Hepatocyte (in vitro differentiated cells): ENCODE measurements at regions not wholly inside any gene's neighbourhood (a gene's known extent, or its start where the extent isn't known, plus 50 kb on each side); places are given as distances from the start of the nearest gene placed in this dataset.
"Not testable (repeated sequence)": the region's sequence is repeated elsewhere in the genome, so short reads cannot be mapped to it uniquely, and the experiment has no call there.

Experiments used
- DNase-seq: peaks from one replicate; pipeline ENCODE4 v3.0.0-alpha.2; 2016; ENCODE audit warnings: low spot score
- H2AFZ ChIP-seq: fragments of 200-600 bp; sonication (generic); 2 replicates; pipeline ENCODE4 v1.6.0; 2016; ENCODE audit warnings: antibody characterized with exemption, mild to moderate bottlenecking
- H3K27ac ChIP-seq: fragments of 200-600 bp; sonication (generic); 2 replicates; pipeline ENCODE4 v1.5.1; 2016; ENCODE audit warnings: mild to moderate bottlenecking
- H3K27me3 ChIP-seq: fragments of 200-600 bp; sonication (generic); 2 replicates; pipeline ENCODE4 v1.6.1; 2016
- H3K36me3 ChIP-seq: fragments of 200-600 bp; sonication (generic); replicated peaks from 2 replicates; pipeline ENCODE4 v1.5.1; 2016; ENCODE audit warnings: low read depth; ENCODE audit not compliant: insufficient read depth
- H3K4me1 ChIP-seq: fragments of 200-600 bp; sonication (generic); 2 replicates; pipeline ENCODE4 v1.5.1; 2016; ENCODE audit warnings: mild to moderate bottlenecking, moderate library complexity; ENCODE audit not compliant: insufficient read depth
- H3K4me2 ChIP-seq: fragments of 200-600 bp; sonication (generic); 2 replicates; pipeline ENCODE4 v1.6.0; 2016
- H3K4me3 ChIP-seq: fragments of 200-600 bp; sonication (generic); 2 replicates; pipeline ENCODE4 v1.5.1; 2016; ENCODE audit warnings: mild to moderate bottlenecking
- H3K79me2 ChIP-seq: fragments of 200-600 bp; sonication (generic); 2 replicates; pipeline ENCODE4 v1.6.0; 2017; ENCODE audit warnings: mild to moderate bottlenecking
- H3K9me2 ChIP-seq: fragments of 200-600 bp; sonication (generic); replicated peaks from 2 replicates; pipeline ENCODE4 v1.6.0; 2017; ENCODE audit warnings: mild to moderate bottlenecking; ENCODE audit not compliant: insufficient read depth
- H3K9me3 ChIP-seq: fragments of 200-600 bp; sonication (generic); 2 replicates; pipeline ENCODE4 v1.5.1; 2016; ENCODE audit warnings: low read depth, mild to moderate bottlenecking
- H4K20me1 ChIP-seq: fragments of 200-600 bp; sonication (generic); 2 replicates; pipeline ENCODE4 v1.6.0; 2016; ENCODE audit warnings: mild to moderate bottlenecking; ENCODE audit not compliant: insufficient read depth, poor library complexity, severe bottlenecking
- EZH2 ChIP-seq: fragments of 200-600 bp; sonication (generic); IDR thresholded peaks from 2 replicates; pipeline ENCODE4 v1.6.1; 2016; ENCODE audit warnings: antibody characterized with exemption, mild to moderate bottlenecking, borderline replicate concordance
- EZH2phosphoT487 ChIP-seq: fragments of 200-600 bp; sonication (generic); IDR thresholded peaks from one replicate; pipeline ENCODE4 v1.6.1; 2018; ENCODE audit warnings: antibody characterized with exemption, mild to moderate bottlenecking, low read depth, moderate library complexity; ENCODE audit not compliant: unreplicated experiment, severe bottlenecking
- WGBS: methylation state at CpG from one replicate; pipeline ENCODE4 v1.1.6; 2016; ENCODE audit warnings: low lambda C conversion rate; ENCODE audit errors: missing lambda C conversion rate; 5-methylcytosine and 5-hydroxymethylcytosine counted together
- TF ChIP-seq, protein P1 (sequence below): fragments of 200-600 bp; sonication (generic); IDR thresholded peaks from 2 replicates; pipeline ENCODE4 v1.5.1; 2016; ENCODE audit warnings: antibody characterized with exemption, mild to moderate bottlenecking; ENCODE audit not compliant: poor library complexity

- no peak overlapping the region for H3K27ac ChIP-seq
- no peaks in the 10 kb centered on the region for H3K4me1 ChIP-seq
- H3K9me3 ChIP-seq = no peaks in the 10 kb centered on the region
- 74% methylated on average over 2 of the region's 2 CpGs for WGBS
- no peaks in the 10 kb centered on the region for H3K36me3 ChIP-seq
- no peak for TF ChIP-seq EZH2
- TF ChIP-seq, protein P1, sequence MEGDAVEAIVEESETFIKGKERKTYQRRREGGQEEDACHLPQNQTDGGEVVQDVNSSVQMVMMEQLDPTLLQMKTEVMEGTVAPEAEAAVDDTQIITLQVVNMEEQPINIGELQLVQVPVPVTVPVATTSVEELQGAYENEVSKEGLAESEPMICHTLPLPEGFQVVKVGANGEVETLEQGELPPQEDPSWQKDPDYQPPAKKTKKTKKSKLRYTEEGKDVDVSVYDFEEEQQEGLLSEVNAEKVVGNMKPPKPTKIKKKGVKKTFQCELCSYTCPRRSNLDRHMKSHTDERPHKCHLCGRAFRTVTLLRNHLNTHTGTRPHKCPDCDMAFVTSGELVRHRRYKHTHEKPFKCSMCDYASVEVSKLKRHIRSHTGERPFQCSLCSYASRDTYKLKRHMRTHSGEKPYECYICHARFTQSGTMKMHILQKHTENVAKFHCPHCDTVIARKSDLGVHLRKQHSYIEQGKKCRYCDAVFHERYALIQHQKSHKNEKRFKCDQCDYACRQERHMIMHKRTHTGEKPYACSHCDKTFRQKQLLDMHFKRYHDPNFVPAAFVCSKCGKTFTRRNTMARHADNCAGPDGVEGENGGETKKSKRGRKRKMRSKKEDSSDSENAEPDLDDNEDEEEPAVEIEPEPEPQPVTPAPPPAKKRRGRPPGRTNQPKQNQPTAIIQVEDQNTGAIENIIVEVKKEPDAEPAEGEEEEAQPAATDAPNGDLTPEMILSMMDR = no peak
- no peak for TF ChIP-seq EZH2phosphoT487
- no peaks in the 10 kb centered on the region for H4K20me1 ChIP-seq
- no peak for DNase-seq
- H2AFZ ChIP-seq = no peak overlapping the region
- no peak overlapping the region for H3K4me2 ChIP-seq
- H3K9me2 ChIP-seq = no peaks in the 10 kb centered on the region
- no peaks in the 10 kb centered on the region for H3K27me3 ChIP-seq
- no peak overlapping the region for H3K4me3 ChIP-seq
- H3K79me2 ChIP-seq = no peaks in the 10 kb centered on the region
These were observed 460.5 kb downstream of the TMEM121 start for GRCh38 chr14:105986894-105987284.

DNA sequence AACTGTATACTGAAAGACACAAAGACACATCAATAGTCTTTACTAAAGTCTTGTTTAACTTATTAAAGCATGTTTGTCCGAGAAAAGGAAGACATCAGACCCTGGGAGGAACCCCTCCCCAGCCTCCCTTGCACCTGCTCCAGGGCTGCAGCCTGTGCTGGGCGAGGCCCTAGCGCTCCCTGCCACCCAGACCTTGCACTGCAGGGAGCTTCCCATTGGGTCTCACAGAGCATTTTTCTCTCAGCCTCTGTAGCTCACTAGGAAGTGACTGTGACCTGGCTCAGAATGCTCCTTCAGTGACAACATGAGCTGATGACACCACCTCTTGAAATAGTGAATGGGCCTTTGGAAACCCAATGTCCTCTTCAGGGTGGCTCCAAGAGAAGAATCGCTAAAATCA lies 461.2 kb downstream of the TMEM121 start:
- H3K4me2 ChIP-seq = no peak overlapping the region
- H3K9me2 ChIP-seq = no peaks in the 10 kb centered on the region

DNA sequence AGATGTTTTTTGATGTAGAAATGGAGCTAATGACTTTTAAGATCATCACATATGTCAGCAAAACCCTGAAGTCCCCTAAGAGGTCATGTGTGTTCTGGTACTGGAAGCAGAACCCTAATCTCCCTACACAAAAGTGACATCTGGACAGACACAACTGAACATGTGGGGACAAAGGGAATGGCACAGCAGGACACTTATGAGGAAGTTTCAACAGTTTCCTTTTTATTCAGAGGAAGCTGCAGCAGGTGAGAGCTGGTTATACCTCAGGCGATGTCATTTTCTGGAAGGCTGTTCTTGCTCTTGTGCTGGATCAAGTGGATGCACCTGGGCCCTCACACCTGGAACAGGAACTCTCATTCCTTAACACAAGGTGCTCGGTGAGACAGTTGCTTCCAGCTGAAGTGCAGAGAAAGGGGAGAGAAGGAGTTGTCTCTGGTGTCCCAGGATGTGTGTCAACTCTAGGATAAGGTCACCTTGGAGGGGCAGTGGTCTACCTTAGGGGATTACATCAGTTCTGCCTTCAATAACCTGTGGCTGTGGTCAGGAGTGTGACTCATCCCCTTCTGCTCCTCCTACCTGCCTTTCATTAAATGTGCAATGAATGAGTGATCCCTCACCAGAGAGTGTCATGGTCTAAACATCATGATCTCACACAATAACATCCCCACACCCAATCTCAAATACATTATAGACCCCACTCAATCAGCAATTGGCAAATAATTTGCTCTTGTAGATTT lies 463.4 kb downstream of the TMEM121 start:
- no peak overlapping the region for H3K4me3 ChIP-seq
- no peaks in the 10 kb centered on the region for H4K20me1 ChIP-seq
- H3K4me1 ChIP-seq = no peaks in the 10 kb centered on the region
- 61% methylated on average over 2 of the region's 2 CpGs for WGBS
- no peaks in the 10 kb centered on the region for H3K27me3 ChIP-seq
- no peak overlapping the region for H2AFZ ChIP-seq
- no peak for DNase-seq
- TF ChIP-seq EZH2 (no peak), EZH2phosphoT487 (no peak)
- TF ChIP-seq, protein P1 = no peak
- no peaks in the 10 kb centered on the region for H3K9me3 ChIP-seq
- H3K27ac ChIP-seq = no peak overlapping the region
- no peaks in the 10 kb centered on the region for H3K79me2 ChIP-seq
- H3K9me2 ChIP-seq = no peaks in the 10 kb centered on the region
- H3K36me3 ChIP-seq = no peaks in the 10 kb centered on the region
- H3K4me2 ChIP-seq = no peak overlapping the region

More for the DNA sequence above, 461.2 kb downstream of the TMEM121 start:
- Histone ChIP-seq H3K4me3 (no peak overlapping the region), H3K4me1 (no peaks in the 10 kb centered on the region), H3K79me2 (no peaks in the 10 kb centered on the region), H3K36me3 (no peaks in the 10 kb centered on the region), H3K9me3 (no peaks in the 10 kb centered on the region), H3K27ac (no peak overlapping the region), H4K20me1 (no peaks in the 10 kb centered on the region), H2AFZ (no peak overlapping the region), H3K27me3 (no peaks in the 10 kb centered on the region)
- 42% methylated on average over 4 of the region's 4 CpGs for WGBS
- TF ChIP-seq EZH2phosphoT487 (no peak), EZH2 (no peak)
- TF ChIP-seq, protein P1 = no peak
- no peak for DNase-seq

DNA sequence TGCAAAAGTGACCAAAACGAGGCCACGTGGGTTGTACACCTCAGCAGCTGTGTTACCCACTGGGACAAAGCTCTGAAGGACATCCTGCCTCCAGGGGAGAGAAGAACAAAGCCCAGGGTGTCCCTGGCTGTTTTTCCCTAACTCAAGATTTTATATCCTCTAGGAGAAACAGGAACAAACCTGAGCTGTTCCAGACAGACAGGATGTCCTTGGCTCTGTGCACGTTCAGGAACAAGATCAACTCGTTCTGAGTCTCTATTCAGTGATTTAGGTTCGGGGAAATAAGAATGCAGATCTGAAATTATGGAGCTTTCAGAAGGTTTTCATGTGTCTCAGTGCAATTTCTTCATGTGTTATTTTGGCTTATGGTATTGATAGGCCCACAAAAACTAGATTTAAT lies 465.3 kb downstream of the TMEM121 start:
- WGBS = 11% methylated on average over 5 of the region's 5 CpGs
- not testable (repeated sequence) for H3K36me3 ChIP-seq, H4K20me1 ChIP-seq, H3K27me3 ChIP-seq, H3K4me2 ChIP-seq, H3K4me3 ChIP-seq, H3K9me2 ChIP-seq, H3K79me2 ChIP-seq, H3K9me3 ChIP-seq, H3K27ac ChIP-seq, DNase-seq, H2AFZ ChIP-seq, H3K4me1 ChIP-seq
